H1 (cell line): ENCODE measurements at regions not wholly inside any gene's neighbourhood (a gene's known extent, or its start where the extent isn't known, plus 50 kb on each side); places are given as distances from the start of the nearest gene placed in this dataset.

Experiments
- BACH1 ChIP-seq: IDR thresholded peaks from 2 replicates; pipeline ENCODE4 v1.6.1; 2012; ENCODE audit warnings: low read length, improper control_type of control experiment
- CREB1 ChIP-seq: IDR thresholded peaks from 2 replicates; pipeline ENCODE4 v1.6.1; 2012; ENCODE audit warnings: inconsistent platforms
- PHF8 ChIP-seq: fragments of 200-600 bp; sonication (generic); conservative IDR thresholded peaks from 2 replicates; pipeline ENCODE4 v1.7.1; 2012; ENCODE audit warnings: low read depth, mild to moderate bottlenecking, inconsistent platforms, low read length, moderate library complexity
- RNF2 ChIP-seq: fragments of 200-900, 300-1000 bp; sonication (generic); IDR thresholded peaks from 2 replicates; pipeline ENCODE4 v1.7.1; 2016; ENCODE audit warnings: borderline replicate concordance, low read depth, mild to moderate bottlenecking, antibody characterized with exemption, low read length; ENCODE audit not compliant: poor library complexity, severe bottlenecking; ENCODE audit errors: missing control alignments
- SP1 ChIP-seq: IDR thresholded peaks from 2 replicates; pipeline ENCODE4 v1.6.1; 2011; ENCODE audit warnings: low read depth, low read length
- TF ChIP-seq, protein P1 (sequence below): IDR thresholded peaks from 2 replicates; pipeline ENCODE4 v1.6.1; 2011; ENCODE audit warnings: low read depth, mild to moderate bottlenecking, low read length; ENCODE audit not compliant: insufficient read depth

DNA sequence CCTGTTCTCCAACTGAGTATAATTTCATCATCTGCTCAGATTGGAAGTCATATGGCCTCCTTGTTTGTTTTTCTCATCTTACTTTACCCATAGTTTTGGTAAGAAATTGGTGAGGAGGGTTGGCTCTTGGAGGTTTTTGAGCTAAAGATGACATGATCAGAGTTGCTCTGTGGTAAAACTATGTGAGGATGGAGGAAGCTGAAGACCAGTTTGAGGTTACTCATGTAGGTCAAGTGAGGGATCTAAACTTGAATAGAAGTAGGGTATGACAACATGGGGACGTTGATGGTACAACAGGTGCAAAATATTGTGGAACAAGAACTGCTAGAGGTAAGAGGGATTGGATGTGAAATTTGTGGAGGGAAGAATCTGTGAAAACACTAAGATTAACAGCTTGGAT lies 87.7 kb upstream of the NEO1 start (continued):
- TF ChIP-seq SP1, result no peak
- no peak for TF ChIP-seq CREB1
- no peak for TF ChIP-seq RNF2
- TF ChIP-seq, protein P1, sequence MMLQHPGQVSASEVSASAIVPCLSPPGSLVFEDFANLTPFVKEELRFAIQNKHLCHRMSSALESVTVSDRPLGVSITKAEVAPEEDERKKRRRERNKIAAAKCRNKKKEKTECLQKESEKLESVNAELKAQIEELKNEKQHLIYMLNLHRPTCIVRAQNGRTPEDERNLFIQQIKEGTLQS, result no peak
- no peak for TF ChIP-seq PHF8
- no peak for TF ChIP-seq BACH1
